SU-DHL-6 (cell line): ENCODE measurements at regions not wholly inside any gene's neighbourhood (a gene's known extent, or its start where the extent isn't known, plus 50 kb on each side); places are given as distances from the start of the nearest gene placed in this dataset.

Experiments used
- H2AFZ ChIP-seq: fragments of 200-600 bp; sonication (generic); 2 replicates; pipeline ENCODE4 v1.6.1; 2014; ENCODE audit warnings: low read depth, mild to moderate bottlenecking, moderate library complexity, mixed read lengths, antibody characterized with exemption, low read length; ENCODE audit not compliant: severe bottlenecking
- H3F3A ChIP-seq: fragments of 200-600 bp; shearing (Covaris generic); 2 replicates; pipeline ENCODE4 v1.6.0; 2016; ENCODE audit warnings: antibody characterized with exemption, mild to moderate bottlenecking; ENCODE audit not compliant: insufficient read depth
- H3K27ac ChIP-seq: fragments of 200-600 bp; sonication (generic); 2 replicates; pipeline ENCODE4 v1.5.1; 2016; ENCODE audit warnings: low read depth, mild to moderate bottlenecking, low read length, moderate library complexity, mixed read lengths
- H3K27me3 ChIP-seq: fragments of 200-600 bp; sonication (generic), shearing (Covaris generic); 2 replicates; pipeline ENCODE4 v1.6.0; 2014; ENCODE audit warnings: mild to moderate bottlenecking, low read length
- H3K36me3 ChIP-seq: fragments of 200-600 bp; sonication (generic); 2 replicates; pipeline ENCODE4 v1.6.1; 2014; ENCODE audit warnings: mild to moderate bottlenecking, low read length, mixed read lengths
- H3K4me2 ChIP-seq: fragments of 300-600, 200-600 bp; shearing (Covaris generic), sonication (generic); 2 replicates; pipeline ENCODE4 v1.6.0; 2014; ENCODE audit warnings: low read length, low read depth, mild to moderate bottlenecking; ENCODE audit not compliant: poor library complexity, severe bottlenecking
- H3K4me3 ChIP-seq: fragments of 200-600 bp; sonication (generic); 2 replicates; pipeline ENCODE4 v1.5.1; 2014; ENCODE audit warnings: antibody characterized with exemption, low read length, mild to moderate bottlenecking, mixed read lengths; ENCODE audit not compliant: insufficient read depth, poor library complexity, severe bottlenecking
- H3K79me2 ChIP-seq: fragments of 200-600 bp; sonication (generic); 2 replicates; pipeline ENCODE4 v1.6.1; 2014; ENCODE audit warnings: mild to moderate bottlenecking, low read length, moderate library complexity; ENCODE audit not compliant: insufficient read depth
- H3K9ac ChIP-seq: fragments of 200-600 bp; sonication (generic); 2 replicates; pipeline ENCODE4 v1.7.0; 2014; ENCODE audit warnings: mild to moderate bottlenecking, low read length
- H3K9me2 ChIP-seq: fragments of 200-600 bp; sonication (generic); replicated peaks from 2 replicates; pipeline ENCODE4 v1.6.1; 2014; ENCODE audit warnings: low read length; ENCODE audit not compliant: insufficient read depth
- H3K9me3 ChIP-seq: fragments of 200-600 bp; sonication (generic); 2 replicates; pipeline ENCODE4 v1.6.1; 2014; ENCODE audit warnings: low read length, mixed read lengths; ENCODE audit not compliant: insufficient read depth
- H4K20me1 ChIP-seq: fragments of 200-600 bp; sonication (generic); 2 replicates; pipeline ENCODE4 v1.6.1; 2014; ENCODE audit warnings: low read depth, mild to moderate bottlenecking, antibody characterized with exemption, low read length, moderate library complexity, mixed read lengths
- CTCF ChIP-seq: fragments of 200-600 bp; sonication (generic); IDR thresholded peaks from one replicate; pipeline ENCODE4 v1.5.1; 2017; ENCODE audit warnings: antibody characterized with exemption, mild to moderate bottlenecking, low read length, moderate library complexity; ENCODE audit not compliant: insufficient read depth, poor library complexity, severe bottlenecking
- EZH2phosphoT487 ChIP-seq: fragments of 200-600 bp; sonication (generic), shearing (Covaris generic); conservative IDR thresholded peaks from 2 replicates; pipeline ENCODE4 v1.6.1; 2018; ENCODE audit warnings: mild to moderate bottlenecking, antibody characterized with exemption, low read length, moderate library complexity, mixed read lengths

- H4K20me1 ChIP-seq: no peaks in the 10 kb centered on the region
- H3K9me3 ChIP-seq: no peaks in the 10 kb centered on the region
- no peaks in the 10 kb centered on the region for H3K27me3 ChIP-seq
- no peaks in the 10 kb centered on the region for H3F3A ChIP-seq
- no peaks in the 10 kb centered on the region for H3K36me3 ChIP-seq
- TF ChIP-seq CTCF (no peak), EZH2phosphoT487 (no peak)
- no peak overlapping the region for H2AFZ ChIP-seq
- no peaks in the 10 kb centered on the region for H3K79me2 ChIP-seq
- no peak overlapping the region for H3K9ac ChIP-seq
- no peaks in the 10 kb centered on the region for H3K9me2 ChIP-seq
- no peak overlapping the region for H3K4me3 ChIP-seq
- no peak overlapping the region for H3K27ac ChIP-seq
- H3K4me2 ChIP-seq: no peak overlapping the region
Observed at GRCh38 chr20:11130554-11131166, 456.9 kb upstream of the JAG1 start.

GRCh38 chr20:11132819-11133415 is 459.1 kb upstream of the JAG1 start:
- Histone ChIP-seq H3K27ac (no peak overlapping the region), H3K9ac (no peak overlapping the region), H3K79me2 (no peaks in the 10 kb centered on the region), H3K36me3 (no peaks in the 10 kb centered on the region), H4K20me1 (no peaks in the 10 kb centered on the region), H3K4me2 (no peak overlapping the region), H3F3A (no peaks in the 10 kb centered on the region), H3K4me3 (no peak overlapping the region), H2AFZ (no peak overlapping the region), H3K27me3 (no peaks in the 10 kb centered on the region), H3K9me2 (no peaks in the 10 kb centered on the region), H3K9me3 (no peaks in the 10 kb centered on the region)
- TF ChIP-seq EZH2phosphoT487: no peak
- TF ChIP-seq CTCF: no peak

- Histone ChIP-seq H3K27ac (no peak overlapping the region), H3K79me2 (no peaks in the 10 kb centered on the region), H3K9me2 (no peaks in the 10 kb centered on the region), H3K4me2 (no peak overlapping the region), H3K9ac (no peak overlapping the region), H3K4me3 (no peak overlapping the region), H2AFZ (no peak overlapping the region), H3K27me3 (no peaks in the 10 kb centered on the region), H4K20me1 (no peaks in the 10 kb centered on the region), H3F3A (no peaks in the 10 kb centered on the region), H3K9me3 (no peaks in the 10 kb centered on the region), H3K36me3 (no peaks in the 10 kb centered on the region)
- no peak for TF ChIP-seq EZH2phosphoT487
- no peak for TF ChIP-seq CTCF
Observed at GRCh38 chr20:11136691-11137090, 462.9 kb upstream of the JAG1 start.
